ENCODE measurements at regions not wholly inside any gene's neighbourhood (a gene's known extent, or its start where the extent isn't known, plus 50 kb on each side); places are given as distances from the start of the nearest gene placed in this dataset.

GRCh38 chr13:76758257-76758656 is 127.9 kb downstream of the KCTD12 start (continued):
- TF ChIP-seq PBX3 (IDR thresholded peaks at IDR 0.05): peak; percentile 37; the same call in 1 of the 2 replicates
- no peak for TF ChIP-seq SIN3A (IDR thresholded peaks at IDR 0.05; ENCODE audit: borderline replicate concordance, low read depth, low read length)
- TF ChIP-seq ZBTB33 (IDR thresholded peaks at IDR 0.05; ENCODE audit: borderline replicate concordance, low read depth): no peak
- TF ChIP-seq NRF1 (IDR thresholded peaks at IDR 0.05; ENCODE audit: low read depth, low read length): no peak
- TF ChIP-seq TCF12 (IDR thresholded peaks at IDR 0.05): peak; percentile 74

GRCh38 chr13:76756451-76756850 is 129.8 kb downstream of the KCTD12 start:
- no peaks in the 10 kb centered on the region for H3K9me3 ChIP-seq
- H3K4me3 ChIP-seq (ENCODE audit: low read depth in 2 of 2, low read length in 1 of 2): no peak overlapping the region
- H2AFZ ChIP-seq (ENCODE audit: low read depth): no peak overlapping the region
- H3K9me2 ChIP-seq: no peaks in the 10 kb centered on the region
- no peak overlapping the region for H3K27ac ChIP-seq (ENCODE audit: low read depth in 2 of 2, low read length in 1 of 2)
- peaks cover 0 to 16% of the 10 kb centered on the region in 2 experiments; a peak in 2 of 4 replicates for H3K4me1 ChIP-seq (ENCODE audit: control insufficient read depth in 1 of 2, insufficient read depth in 2 of 2, low read depth in 1 of 2, low read length in 1 of 2)
- H3K36me3 ChIP-seq (replicated peaks in 1 of 2; ENCODE audit: control insufficient read depth in 1 of 2, insufficient read depth in 2 of 2, low read length in 1 of 2): no peaks in the 10 kb centered on the region
- no peak for TF ChIP-seq RCOR1 (IDR thresholded peaks at IDR 0.05; ENCODE audit: low read length)
- TF ChIP-seq RXRA (IDR thresholded peaks at IDR 0.05; ENCODE audit: borderline replicate concordance, low read depth): no peak
- TF ChIP-seq TCF12 (IDR thresholded peaks at IDR 0.05): no peak
- TF ChIP-seq ZBTB33 (IDR thresholded peaks at IDR 0.05; ENCODE audit: borderline replicate concordance, low read depth): no peak
- TF ChIP-seq EZH2phosphoT487 (IDR thresholded peaks at IDR 0.05; ENCODE audit: borderline replicate concordance, low read depth): no peak
- TF ChIP-seq MXI1 (IDR thresholded peaks at IDR 0.05; ENCODE audit: low read depth, low read length): no peak
- no peak for TF ChIP-seq MEF2A (IDR thresholded peaks at IDR 0.05; ENCODE audit: borderline replicate concordance, low read depth)
- TF ChIP-seq USF2 (IDR thresholded peaks at IDR 0.05; ENCODE audit: borderline replicate concordance, low read depth, low read length): no peak
- no peak overlapping the region for H3K9ac ChIP-seq
- ChIA-PET CTCF (interaction anchor here (1.0 to 1.5 kb wide), 2 partner anchors 123 to 233 kb away, joined by 3 read pairs; no protein-coding TSS in a partner anchor), POLR2A (no interaction called here)
- WGBS (ENCODE audit: low lambda C conversion rate): 75% methylated on average over 2 of the region's 2 CpGs
- H3K27me3 ChIP-seq (ENCODE audit: insufficient read depth): no peaks in the 10 kb centered on the region
- H3K79me2 ChIP-seq (ENCODE audit: insufficient read depth): no peaks in the 10 kb centered on the region
- DNase-seq: no peak
- no peaks in the 10 kb centered on the region for H3F3A ChIP-seq (replicated peaks; ENCODE audit: insufficient read depth)
- H4K20me1 ChIP-seq (ENCODE audit: insufficient read depth): no peaks in the 10 kb centered on the region
- no peak overlapping the region for H3K4me2 ChIP-seq
